GM21619 (cell line): ENCODE measurements at regions not wholly inside any gene's neighbourhood (a gene's known extent, or its start where the extent isn't known, plus 50 kb on each side); places are given as distances from the start of the nearest gene placed in this dataset.

Source experiments
- ATAC-seq: cut with Tn5 transposase; IDR thresholded peaks from one replicate; pipeline ENCODE4 v1.9.1; 2021; ENCODE audit not compliant: unreplicated experiment

GRCh38 chr13:44318161-44318560 is 55.5 kb upstream of the SERP2 start:
- no peak for ATAC-seq

GRCh38 chr13:44320611-44321010 is 53.0 kb upstream of the SERP2 start:
- ATAC-seq: no peak

GRCh38 chr13:44321961-44322360 is 51.7 kb upstream of the SERP2 start:
- no peak for ATAC-seq

GRCh38 chr13:44322928-44323327 is 50.7 kb upstream of the SERP2 start:
- ATAC-seq: no peak

GRCh38 chr13:44323754-44324153 is 49.9 kb upstream of the SERP2 start:
- ATAC-seq: no peak
